Astrocyte of the cerebellum (primary cell): ENCODE measurements at regions not wholly inside any gene's neighbourhood (a gene's known extent, or its start where the extent isn't known, plus 50 kb on each side); places are given as distances from the start of the nearest gene placed in this dataset.

Source experiments
- DNase-seq: peaks from one replicate; pipeline ENCODE4 v3.0.0-alpha.2; 2011; ENCODE audit warnings: low read depth
- H3K4me3 ChIP-seq: 2 replicates; pipeline ENCODE4 v1.5.1; 2011; ENCODE audit warnings: mild to moderate bottlenecking, low read depth, low read length, moderate library complexity
- CTCF ChIP-seq: IDR thresholded peaks from 2 replicates; pipeline ENCODE4 v1.5.1; 2012; ENCODE audit warnings: low read length, low read depth, moderate library complexity, mild to moderate bottlenecking; ENCODE audit errors: missing control alignments
- in situ Hi-C: cut with HindIII; loops from 2 replicates; pipeline ENCODE4 v1.10.0; 2017; ENCODE audit warnings: low sequenced_read_pairs

- in situ Hi-C loops = no loop called here
- DNase-seq = peak; percentile 33
- H3K4me3 ChIP-seq = no peak overlapping the region
- no peak for TF ChIP-seq CTCF
Measured at GRCh38 chr1:96365596-96366390, 355.8 kb upstream of the PTBP2 start.

- DNase-seq = no peak
- H3K4me3 ChIP-seq = no peak overlapping the region
- TF ChIP-seq CTCF = no peak
- in situ Hi-C loops = no loop called here
Measured at GRCh38 chr1:96366516-96366915, 355.1 kb upstream of the PTBP2 start.

DNA sequence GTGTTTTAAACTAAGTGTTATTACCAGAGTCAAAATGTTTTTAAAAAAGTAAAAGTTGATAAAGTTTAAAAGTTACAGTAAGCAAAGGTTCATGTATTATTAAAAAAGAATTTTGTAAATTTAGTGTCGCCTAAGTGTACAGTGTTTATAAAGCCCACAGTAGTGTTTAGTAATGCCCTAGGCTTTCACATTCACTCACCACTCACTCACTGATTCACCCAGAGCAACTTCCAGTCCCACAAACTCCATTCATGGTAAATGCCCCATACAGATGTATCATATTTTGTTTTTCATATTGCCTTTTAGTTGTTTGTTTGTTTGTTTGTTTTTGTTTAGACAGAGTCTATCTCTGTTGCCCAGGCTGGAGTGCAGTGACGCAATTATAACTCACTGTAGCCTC lies 353.8 kb upstream of the PTBP2 start:
- no peak overlapping the region for H3K4me3 ChIP-seq
- no peak for TF ChIP-seq CTCF
- in situ Hi-C loops = no loop called here
- no peak for DNase-seq

DNA sequence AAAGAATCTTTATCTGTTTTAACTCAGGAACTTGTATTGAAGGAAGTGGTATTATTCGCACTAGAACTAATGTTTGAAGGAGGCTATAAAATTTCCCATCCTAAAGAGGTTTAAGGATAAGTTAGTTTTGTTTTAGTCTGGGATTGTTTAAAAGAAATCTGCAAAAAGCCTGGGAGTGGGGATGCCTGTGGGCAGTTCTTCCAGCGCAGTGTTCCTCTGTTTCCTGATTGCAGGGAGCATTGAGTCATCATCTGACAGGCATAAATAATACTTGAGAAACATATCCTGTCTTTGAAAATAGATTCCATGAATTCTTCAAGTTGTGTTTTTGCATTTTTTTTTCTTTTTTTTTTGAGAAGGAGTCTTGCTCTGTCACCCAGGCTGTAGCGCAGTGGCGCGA lies 350.8 kb upstream of the PTBP2 start:
- no peak for TF ChIP-seq CTCF
- no peak overlapping the region for H3K4me3 ChIP-seq
- in situ Hi-C loops = no loop called here
- peak; percentile 78 for DNase-seq

DNA sequence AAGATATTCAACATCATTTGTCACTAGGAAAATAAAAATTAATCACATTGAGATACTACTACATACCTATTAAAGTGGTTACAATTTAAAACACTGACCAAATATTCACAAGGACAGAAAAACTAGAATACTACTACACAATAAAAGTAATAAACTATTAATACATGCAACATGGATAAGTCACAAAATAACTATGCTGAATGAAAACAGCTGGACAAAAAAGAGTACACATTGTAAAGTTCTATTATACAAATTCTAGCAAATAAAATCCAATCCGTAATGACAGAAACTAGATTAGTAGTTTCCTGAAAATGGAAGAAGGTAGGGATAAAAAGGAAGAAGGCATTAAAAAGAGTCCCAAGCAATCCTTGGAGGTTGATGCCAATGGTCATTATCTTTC lies 348.7 kb upstream of the PTBP2 start:
- in situ Hi-C loops = no loop called here
- no peak overlapping the region for H3K4me3 ChIP-seq
- no peak for TF ChIP-seq CTCF
- DNase-seq = no peak

DNA sequence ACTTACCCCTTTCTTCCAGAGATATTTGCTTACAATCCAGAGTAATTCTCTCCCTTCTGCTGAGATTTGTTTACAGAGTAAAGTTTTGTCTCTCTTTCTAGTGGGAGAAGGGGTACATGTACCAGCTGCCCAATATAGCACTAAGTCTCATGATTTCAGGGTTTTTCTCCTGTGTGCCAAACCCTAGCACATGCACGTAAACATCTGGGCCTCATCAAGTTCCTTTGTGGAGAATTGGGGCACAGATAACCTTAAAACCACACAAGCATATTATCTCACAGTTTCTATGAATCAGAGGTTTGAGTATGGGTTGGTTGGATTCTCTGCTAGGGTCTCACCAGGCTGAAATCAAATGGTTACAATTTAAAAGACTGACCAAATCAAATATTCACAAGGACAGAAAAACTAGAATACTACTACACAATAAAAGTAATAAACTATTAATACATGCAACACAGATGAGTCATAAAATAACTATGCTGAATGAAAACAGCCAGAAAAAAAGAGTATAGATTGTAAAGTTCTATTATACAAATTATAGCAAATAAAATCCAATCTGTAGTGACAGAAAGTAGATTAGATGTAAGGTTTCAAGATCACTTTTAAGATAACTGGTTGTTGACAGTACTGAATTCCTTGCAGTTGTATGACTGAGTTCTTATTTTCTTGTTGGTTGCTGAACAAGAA lies 347.4 kb upstream of the PTBP2 start:
- no peak overlapping the region for H3K4me3 ChIP-seq
- in situ Hi-C loops = no loop called here
- DNase-seq = no peak
- TF ChIP-seq CTCF = no peak
